ENCODE measurements at regions not wholly inside any gene's neighbourhood (a gene's known extent, or its start where the extent isn't known, plus 50 kb on each side); places are given as distances from the start of the nearest gene placed in this dataset.

DNA sequence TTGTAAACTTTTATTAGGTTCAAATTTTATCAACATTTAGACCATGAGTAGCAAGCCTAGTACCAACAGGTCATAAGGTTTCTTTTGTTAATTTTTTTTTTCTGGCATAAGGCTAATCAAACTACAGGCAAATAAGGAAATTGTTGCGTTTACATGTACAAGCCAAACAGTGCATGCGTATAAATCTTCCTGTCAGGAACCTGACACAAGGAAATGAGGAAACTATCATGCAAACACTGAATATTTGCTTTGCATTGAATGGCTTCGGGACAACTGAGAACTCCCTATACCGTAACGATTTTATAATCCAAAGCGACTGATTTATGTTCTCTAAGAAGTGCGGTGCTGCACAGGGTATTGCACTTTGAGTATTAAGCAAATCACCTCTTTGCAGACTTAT, 133.0 kb upstream of the TRPC4 start:
- Histone ChIP-seq H3K27me3 (ENCODE audit: insufficient read depth, low read length) (no peaks in the 10 kb centered on the region), H2BK120ac (ENCODE audit: low read depth, low read length, poor library complexity, severe bottlenecking) (no peak overlapping the region), H3K9ac (ENCODE audit: extremely low read depth, insufficient read length, low read length) (no peak overlapping the region), H2BK15ac (ENCODE audit: low read depth, low read length) (no peak overlapping the region), H3K56ac (ENCODE audit: insufficient read length, low read depth, low read length) (no peak overlapping the region), H2BK5ac (ENCODE audit: insufficient read length, low read length) (no peak overlapping the region), H2BK20ac (ENCODE audit: low read depth, low read length, poor library complexity, severe bottlenecking) (no peak overlapping the region), H2AK5ac (ENCODE audit: insufficient read length, low read length) (no peak overlapping the region), H3K79me1 (ENCODE audit: insufficient read depth, low read depth, low read length, poor library complexity, severe bottlenecking) (no peaks in the 10 kb centered on the region), H3K27ac (ENCODE audit: insufficient read length, low read depth, low read length) (no peak overlapping the region), H4K5ac (ENCODE audit: insufficient read length, low read depth, low read length) (no peak overlapping the region), H2AFZ (ENCODE audit: low read length) (no peak overlapping the region), H3K23me2 (ENCODE audit: insufficient read length, low read depth, low read length, poor library complexity, severe bottlenecking) (no peaks in the 10 kb centered on the region), H3K9me3 (ENCODE audit: control insufficient read depth, low read depth, low read length) (no peaks in the 10 kb centered on the region), H3K18ac (ENCODE audit: insufficient read length, low read depth, low read length) (no peak overlapping the region), H3K79me2 (ENCODE audit: insufficient read depth, low read length) (no peaks in the 10 kb centered on the region), H3K4ac (ENCODE audit: low read depth, low read length) (no peak overlapping the region), H3K4me2 (ENCODE audit: insufficient read depth, insufficient read length, low read length) (no peak overlapping the region), H4K8ac (replicated peaks; ENCODE audit: insufficient read length, low read depth, low read length) (no peak overlapping the region), H4K91ac (ENCODE audit: insufficient read length, low read depth, low read length) (no peak overlapping the region), H3T11ph (ENCODE audit: low read length) (no peak overlapping the region), H3K23ac (ENCODE audit: insufficient read length, low read depth, low read length) (no peak overlapping the region), H3K14ac (ENCODE audit: insufficient read depth, low read length) (no peak overlapping the region), H4K20me1 (ENCODE audit: control insufficient read depth, insufficient read depth, insufficient read length) (no peaks in the 10 kb centered on the region), H3K4me1 (ENCODE audit: insufficient read depth, low read length) (no peaks in the 10 kb centered on the region), H2BK12ac (ENCODE audit: insufficient read length, low read depth, low read length) (no peak overlapping the region)
- Mint-ChIP-seq H3K36me3 (ENCODE audit: insufficient read depth in 1 of 3, low read depth in 3 of 3) (no peaks in the 10 kb centered on the region), H3K4me3 (no peak overlapping the region), H3K4me1 (peaks cover 5 to 6% of the 10 kb centered on the region in 2 experiments), H3K27ac (no peak overlapping the region), H3K27me3 (ENCODE audit: low read depth) (no peaks in the 10 kb centered on the region), H3K9me3 (no peaks in the 10 kb centered on the region)
- no CpG with 5 or more reads among the region's 7 CpGs for WGBS (ENCODE audit: extremely low coverage, insufficient read length, low lambda C conversion rate)
- TF ChIP-seq, protein P1, sequence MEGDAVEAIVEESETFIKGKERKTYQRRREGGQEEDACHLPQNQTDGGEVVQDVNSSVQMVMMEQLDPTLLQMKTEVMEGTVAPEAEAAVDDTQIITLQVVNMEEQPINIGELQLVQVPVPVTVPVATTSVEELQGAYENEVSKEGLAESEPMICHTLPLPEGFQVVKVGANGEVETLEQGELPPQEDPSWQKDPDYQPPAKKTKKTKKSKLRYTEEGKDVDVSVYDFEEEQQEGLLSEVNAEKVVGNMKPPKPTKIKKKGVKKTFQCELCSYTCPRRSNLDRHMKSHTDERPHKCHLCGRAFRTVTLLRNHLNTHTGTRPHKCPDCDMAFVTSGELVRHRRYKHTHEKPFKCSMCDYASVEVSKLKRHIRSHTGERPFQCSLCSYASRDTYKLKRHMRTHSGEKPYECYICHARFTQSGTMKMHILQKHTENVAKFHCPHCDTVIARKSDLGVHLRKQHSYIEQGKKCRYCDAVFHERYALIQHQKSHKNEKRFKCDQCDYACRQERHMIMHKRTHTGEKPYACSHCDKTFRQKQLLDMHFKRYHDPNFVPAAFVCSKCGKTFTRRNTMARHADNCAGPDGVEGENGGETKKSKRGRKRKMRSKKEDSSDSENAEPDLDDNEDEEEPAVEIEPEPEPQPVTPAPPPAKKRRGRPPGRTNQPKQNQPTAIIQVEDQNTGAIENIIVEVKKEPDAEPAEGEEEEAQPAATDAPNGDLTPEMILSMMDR (conservative IDR thresholded peaks at IDR 0.05) = no peak
- no peak for DNase-seq

Data from H9 (cell line).